Endothelial cell (in vitro differentiated cells): ENCODE measurements at regions not wholly inside any gene's neighbourhood (a gene's known extent, or its start where the extent isn't known, plus 50 kb on each side); places are given as distances from the start of the nearest gene placed in this dataset.

ENCODE experiments used
- DNase-seq: peaks from one replicate; pipeline ENCODE4 v3.0.0; 2021; ENCODE audit warnings: low spot score
- H3K27ac Mint-ChIP-seq: one replicate; pipeline ENCODE4 v1.8.0; 2021; ENCODE audit warnings: mixed read lengths, inconsistent platforms; ENCODE audit not compliant: unreplicated experiment
- H3K27me3 Mint-ChIP-seq: one replicate; pipeline ENCODE4 v1.8.0; 2021; ENCODE audit warnings: mild to moderate bottlenecking, moderate library complexity, mixed read lengths, inconsistent platforms; ENCODE audit not compliant: unreplicated experiment
- H3K36me3 Mint-ChIP-seq: one replicate; pipeline ENCODE4 v1.8.0; 2021; ENCODE audit warnings: mild to moderate bottlenecking, low read depth, mixed read lengths, inconsistent platforms; ENCODE audit not compliant: unreplicated experiment
- H3K4me1 Mint-ChIP-seq: one replicate; pipeline ENCODE4 v1.8.0; 2021; ENCODE audit warnings: mild to moderate bottlenecking, mixed read lengths, inconsistent platforms; ENCODE audit not compliant: unreplicated experiment
- H3K4me3 Mint-ChIP-seq: one replicate; pipeline ENCODE4 v1.8.0; 2021; ENCODE audit warnings: mild to moderate bottlenecking, mixed read lengths, inconsistent platforms; ENCODE audit not compliant: unreplicated experiment
- H3K9me3 Mint-ChIP-seq: one replicate; pipeline ENCODE4 v1.8.0; 2021; ENCODE audit warnings: mixed read lengths, inconsistent platforms; ENCODE audit not compliant: unreplicated experiment
- CTCF ChIP-seq: fragments of 200-600 bp; sonication (generic); IDR thresholded peaks from one replicate; pipeline ENCODE4 v1.5.0; 2021; ENCODE audit warnings: antibody characterized with exemption; ENCODE audit not compliant: unreplicated experiment

DNA sequence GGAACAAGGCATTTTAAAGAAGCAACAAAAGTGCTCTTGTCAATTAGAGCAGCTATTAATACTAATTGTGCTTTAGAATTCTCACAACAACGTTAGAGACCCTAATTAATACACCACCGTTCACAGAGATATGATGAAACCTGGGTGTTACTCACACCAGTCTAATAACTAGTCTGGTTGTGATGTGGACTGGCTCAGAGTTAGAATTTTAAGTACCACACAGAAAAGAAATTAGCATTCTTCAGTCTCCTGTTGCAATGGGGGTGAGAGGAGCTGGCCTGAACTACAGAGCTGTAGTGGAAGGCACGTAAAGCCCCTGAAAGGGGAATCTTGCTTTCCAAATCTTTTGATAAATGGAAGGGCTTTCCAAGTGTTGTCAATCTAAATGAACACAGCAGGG is 240.8 kb upstream of the TOX3 start:
- H3K27ac Mint-ChIP-seq: no peak overlapping the region
- H3K36me3 Mint-ChIP-seq: no peaks in the 10 kb centered on the region
- no peak for DNase-seq
- no peak overlapping the region for H3K4me3 Mint-ChIP-seq
- TF ChIP-seq CTCF: no peak
- H3K27me3 Mint-ChIP-seq: peaks cover 2% of the 10 kb centered on the region
- no peaks in the 10 kb centered on the region for H3K4me1 Mint-ChIP-seq
- H3K9me3 Mint-ChIP-seq: no peaks in the 10 kb centered on the region

GRCh38 chr16:52786091-52786490 is 239.1 kb upstream of the TOX3 start:
- no peak for DNase-seq
- Mint-ChIP-seq H3K4me1 (no peaks in the 10 kb centered on the region), H3K36me3 (no peaks in the 10 kb centered on the region)

GRCh38 chr16:52785653-52786052 is 238.7 kb upstream of the TOX3 start:
- Mint-ChIP-seq H3K4me1 (no peaks in the 10 kb centered on the region), H3K27ac (no peak overlapping the region), H3K9me3 (no peaks in the 10 kb centered on the region), H3K36me3 (no peaks in the 10 kb centered on the region), H3K27me3 (peaks cover 2% of the 10 kb centered on the region), H3K4me3 (no peak overlapping the region)
- TF ChIP-seq CTCF: no peak
- DNase-seq: no peak

More at GRCh38 chr16:52786091-52786490, 239.1 kb upstream of the TOX3 start:
- Mint-ChIP-seq H3K27ac (no peak overlapping the region), H3K9me3 (no peaks in the 10 kb centered on the region), H3K4me3 (no peak overlapping the region), H3K27me3 (peaks cover 2% of the 10 kb centered on the region)
- TF ChIP-seq CTCF: no peak

- H3K4me3 Mint-ChIP-seq: no peak overlapping the region
- no peak for TF ChIP-seq CTCF
- H3K4me1 Mint-ChIP-seq: no peaks in the 10 kb centered on the region
- H3K9me3 Mint-ChIP-seq: no peaks in the 10 kb centered on the region
- H3K27ac Mint-ChIP-seq: no peak overlapping the region
- H3K27me3 Mint-ChIP-seq: peaks cover 2% of the 10 kb centered on the region
- no peaks in the 10 kb centered on the region for H3K36me3 Mint-ChIP-seq
- no peak for DNase-seq
These were observed 236.7 kb upstream of the TOX3 start for GRCh38 chr16:52783616-52784015.

GRCh38 chr16:52781005-52781630 is 234.2 kb upstream of the TOX3 start:
- no peaks in the 10 kb centered on the region for H3K9me3 Mint-ChIP-seq
- no peaks in the 10 kb centered on the region for H3K27me3 Mint-ChIP-seq
- no peak overlapping the region for H3K4me3 Mint-ChIP-seq
- DNase-seq: no peak
- H3K27ac Mint-ChIP-seq: no peak overlapping the region
- no peak for TF ChIP-seq CTCF
- H3K4me1 Mint-ChIP-seq: no peaks in the 10 kb centered on the region
- H3K36me3 Mint-ChIP-seq: no peaks in the 10 kb centered on the region
